BE2C (cell line): ENCODE measurements at regions not wholly inside any gene's neighbourhood (a gene's known extent, or its start where the extent isn't known, plus 50 kb on each side); places are given as distances from the start of the nearest gene placed in this dataset.

Experiments used
- DNase-seq: peaks from one replicate; pipeline ENCODE4 v3.0.0-alpha.2; 2020
- H3K27me3 ChIP-seq: fragments of 250-450 bp; sonication (Bioruptor Pico); 2 replicates; pipeline ENCODE4 v1.5.1; 2020; ENCODE audit warnings: mild to moderate bottlenecking
- H3K36me3 ChIP-seq: fragments of 250-450 bp; sonication (Bioruptor Pico); 2 replicates; pipeline ENCODE4 v1.5.1; 2020; ENCODE audit warnings: mild to moderate bottlenecking
- H3K4me1 ChIP-seq: fragments of 250-450 bp; sonication (Bioruptor Pico); 2 replicates; pipeline ENCODE4 v1.5.1; 2020
- H3K4me3 ChIP-seq: 2 replicates; pipeline ENCODE4 v1.5.1; 2011; ENCODE audit warnings: low read depth, low read length
- H3K9me3 ChIP-seq: fragments of 250-450 bp; sonication (Bioruptor Pico); 2 replicates; pipeline ENCODE4 v1.5.1; 2020
- CTCF ChIP-seq: IDR thresholded peaks from 2 replicates; pipeline ENCODE4 v1.5.1; 2012; ENCODE audit warnings: mild to moderate bottlenecking, low read depth, low read length

DNA sequence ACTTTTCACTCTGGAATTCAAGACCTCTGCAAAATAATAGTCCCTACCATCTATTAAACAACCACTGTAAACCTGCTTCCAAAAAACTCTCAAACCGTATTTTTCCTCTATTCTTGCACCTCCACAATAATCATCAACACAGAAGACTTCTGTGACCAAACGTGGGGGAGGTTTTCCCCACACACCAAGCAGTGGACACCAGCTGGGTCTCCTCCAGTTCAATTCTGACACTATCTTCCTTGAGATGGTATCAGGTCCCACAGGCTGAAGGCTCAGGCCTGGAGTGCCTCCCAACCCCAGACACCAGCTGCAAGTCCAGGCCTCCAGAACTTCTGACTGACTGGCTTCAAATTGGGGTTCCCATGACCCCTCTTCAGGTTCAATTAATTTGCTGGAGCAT lies 89.6 kb upstream of the RAP2B start:
- Histone ChIP-seq H3K4me1 (no peaks in the 10 kb centered on the region), H3K9me3 (no peaks in the 10 kb centered on the region), H3K4me3 (no peak overlapping the region), H3K36me3 (no peaks in the 10 kb centered on the region), H3K27me3 (no peaks in the 10 kb centered on the region)
- DNase-seq = no peak
- no peak for TF ChIP-seq CTCF

GRCh38 chr3:153072856-153073255 lies 89.2 kb upstream of the RAP2B start:
- Histone ChIP-seq H3K36me3 (no peaks in the 10 kb centered on the region), H3K4me1 (no peaks in the 10 kb centered on the region), H3K4me3 (no peak overlapping the region), H3K9me3 (no peaks in the 10 kb centered on the region), H3K27me3 (no peaks in the 10 kb centered on the region)
- no peak for TF ChIP-seq CTCF
- DNase-seq = no peak

GRCh38 chr3:153073636-153074035 lies 88.4 kb upstream of the RAP2B start:
- H3K4me3 ChIP-seq = no peak overlapping the region
- no peaks in the 10 kb centered on the region for H3K4me1 ChIP-seq
- no peak for TF ChIP-seq CTCF
- no peaks in the 10 kb centered on the region for H3K9me3 ChIP-seq
- no peaks in the 10 kb centered on the region for H3K27me3 ChIP-seq
- no peaks in the 10 kb centered on the region for H3K36me3 ChIP-seq
- no peak for DNase-seq

DNA sequence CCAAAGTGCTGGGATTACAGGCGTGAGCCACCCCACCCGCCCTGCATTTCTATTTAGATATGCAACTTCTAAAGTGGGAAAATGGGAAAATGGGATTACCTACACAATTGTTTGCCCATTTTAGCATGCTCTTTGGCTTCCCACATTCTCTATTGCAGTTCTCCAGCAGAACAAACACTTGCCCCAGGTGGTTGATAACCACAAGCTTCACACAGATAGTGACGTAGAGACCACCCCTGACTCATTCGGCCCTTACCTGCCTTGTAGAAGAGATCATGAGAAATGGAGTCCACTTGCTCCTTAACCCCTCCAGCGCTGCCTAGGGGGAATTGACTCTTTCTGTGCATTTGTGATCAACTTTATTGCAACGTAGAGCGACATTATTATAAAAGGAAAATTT lies 83.2 kb upstream of the RAP2B start:
- no peaks in the 10 kb centered on the region for H3K27me3 ChIP-seq
- no peak for DNase-seq
- no peak overlapping the region for H3K4me3 ChIP-seq
- TF ChIP-seq CTCF = no peak
- no peaks in the 10 kb centered on the region for H3K36me3 ChIP-seq
- no peaks in the 10 kb centered on the region for H3K9me3 ChIP-seq
- H3K4me1 ChIP-seq = no peaks in the 10 kb centered on the region

DNA sequence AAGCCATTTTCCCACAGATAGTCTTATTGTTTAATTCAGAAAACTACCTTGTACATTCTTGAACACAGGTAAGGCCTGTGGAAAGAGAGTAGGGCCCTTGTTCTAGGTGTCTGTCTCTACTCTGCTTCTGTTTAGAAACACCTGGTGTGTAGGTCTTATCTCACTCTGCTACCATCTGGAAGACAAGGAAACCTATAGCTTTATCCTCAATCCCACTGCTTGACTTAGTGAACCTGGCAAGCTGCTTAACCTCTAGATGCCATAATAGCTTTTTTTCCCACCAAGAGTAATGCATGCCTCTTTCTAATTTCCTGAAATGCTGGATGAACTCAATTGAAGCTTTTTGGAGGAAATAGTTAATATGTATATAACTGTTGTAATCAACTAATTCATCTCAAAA lies 82.6 kb upstream of the RAP2B start:
- Histone ChIP-seq H3K9me3 (no peaks in the 10 kb centered on the region), H3K36me3 (no peaks in the 10 kb centered on the region), H3K4me1 (no peaks in the 10 kb centered on the region), H3K4me3 (no peak overlapping the region), H3K27me3 (no peaks in the 10 kb centered on the region)
- DNase-seq = no peak
- TF ChIP-seq CTCF = no peak

DNA sequence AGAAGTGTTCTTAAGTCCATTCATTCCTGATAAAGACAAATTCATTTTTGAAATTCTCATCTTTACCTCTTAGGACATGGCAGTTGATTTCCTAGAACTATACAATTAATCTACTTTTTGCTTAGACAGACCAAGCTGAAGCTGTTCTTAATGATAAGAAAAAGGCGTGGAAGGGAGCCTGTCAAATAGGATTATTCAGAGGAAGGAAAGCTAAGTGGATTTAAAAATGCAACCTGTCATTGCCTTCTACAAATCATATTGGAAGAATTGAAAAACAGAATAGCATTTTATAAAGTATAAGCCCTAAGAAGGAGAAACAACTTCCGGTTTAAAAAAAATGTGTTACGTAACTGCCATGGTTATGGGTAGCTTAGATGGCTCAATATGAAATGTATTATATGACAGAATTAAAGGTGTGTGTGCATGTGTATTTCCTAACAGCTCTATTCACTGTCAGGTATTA lies 81.2 kb upstream of the RAP2B start:
- no peaks in the 10 kb centered on the region for H3K9me3 ChIP-seq
- H3K4me1 ChIP-seq = no peaks in the 10 kb centered on the region
- H3K36me3 ChIP-seq = no peaks in the 10 kb centered on the region
- H3K4me3 ChIP-seq = no peak overlapping the region
- TF ChIP-seq CTCF = no peak
- no peak for DNase-seq
- H3K27me3 ChIP-seq = no peaks in the 10 kb centered on the region
